ENCODE measurements at regions not wholly inside any gene's neighbourhood (a gene's known extent, or its start where the extent isn't known, plus 50 kb on each side); places are given as distances from the start of the nearest gene placed in this dataset.

- TF ChIP-seq POLR2A (IDR thresholded peaks at IDR 0.05; ENCODE audit: extremely low read depth, insufficient read length) (no peak), CTCF (IDR thresholded peaks at IDR 0.05; ENCODE audit: low read depth, low read length) (no peak), MYC (IDR thresholded peaks at IDR 0.05; ENCODE audit: low read depth, low read length) (no peak), MAX (IDR thresholded peaks at IDR 0.05; ENCODE audit: low read depth, low read length) (no peak)
Observed at GRCh38 chr1:239888639-239889038, 203.0 kb upstream of the FMN2 start.
